ENCODE measurements at regions not wholly inside any gene's neighbourhood (a gene's known extent, or its start where the extent isn't known, plus 50 kb on each side); places are given as distances from the start of the nearest gene placed in this dataset.

- no peak for DNase-seq (ENCODE audit: low read depth in 4 of 4, low spot score in 2 of 4)
These were observed 150.1 kb downstream of the PPP1R2C start for GRCh38 chrX:42627891-42628290.

GRCh38 chrX:42624524-42624923 lies 153.4 kb downstream of the PPP1R2C start:
- no peak for DNase-seq (ENCODE audit: low read depth in 4 of 4, low spot score in 2 of 4)

GRCh38 chrX:42619068-42619467 lies 158.9 kb downstream of the PPP1R2C start:
- no peak for DNase-seq (ENCODE audit: low read depth in 4 of 4, low spot score in 2 of 4)

- DNase-seq (ENCODE audit: low read depth in 4 of 4, low spot score in 2 of 4), result no peak
These were observed 161.0 kb downstream of the PPP1R2C start for GRCh38 chrX:42616981-42617380.

GRCh38 chrX:42615161-42615563 lies 162.8 kb downstream of the PPP1R2C start:
- DNase-seq (ENCODE audit: low read depth in 4 of 4, low spot score in 2 of 4), result no peak

GRCh38 chrX:42606591-42606990 lies 171.4 kb downstream of the PPP1R2C start:
- no peak for DNase-seq (ENCODE audit: low read depth in 4 of 4, low spot score in 2 of 4)

- DNase-seq (ENCODE audit: low read depth in 4 of 4, low spot score in 2 of 4), result no peak
These were observed 173.7 kb downstream of the PPP1R2C start for GRCh38 chrX:42604302-42604701.

- no peak for DNase-seq (ENCODE audit: low read depth in 4 of 4, low spot score in 2 of 4)
These were observed 174.9 kb downstream of the PPP1R2C start for GRCh38 chrX:42603016-42603415.

- DNase-seq (ENCODE audit: low read depth in 4 of 4, low spot score in 2 of 4), result no peak
These were observed 175.4 kb downstream of the PPP1R2C start for GRCh38 chrX:42602566-42602965.

GRCh38 chrX:42602136-42602535 lies 175.8 kb downstream of the PPP1R2C start:
- DNase-seq (ENCODE audit: low read depth in 4 of 4, low spot score in 2 of 4), result no peak

- DNase-seq (ENCODE audit: low read depth in 4 of 4, low spot score in 2 of 4), result no peak
These were observed 180.5 kb downstream of the PPP1R2C start for GRCh38 chrX:42597481-42597880.

GRCh38 chrX:42585842-42586621 lies 191.9 kb downstream of the PPP1R2C start:
- no peak for DNase-seq (ENCODE audit: low read depth in 4 of 4, low spot score in 2 of 4)

GRCh38 chrX:42577936-42578470 lies 200.0 kb downstream of the PPP1R2C start:
- DNase-seq (ENCODE audit: low read depth in 4 of 4, low spot score in 2 of 4), result no peak

GRCh38 chrX:42567268-42567667 lies 210.7 kb downstream of the PPP1R2C start:
- no peak for DNase-seq (ENCODE audit: low read depth in 4 of 4, low spot score in 2 of 4)

- no peak for DNase-seq (ENCODE audit: low read depth in 4 of 4, low spot score in 2 of 4)
These were observed 212.2 kb downstream of the PPP1R2C start for GRCh38 chrX:42565739-42566138.

- no peak for DNase-seq (ENCODE audit: low read depth in 4 of 4, low spot score in 2 of 4)
These were observed 231.2 kb downstream of the PPP1R2C start for GRCh38 chrX:42546800-42547199.

- no peak for DNase-seq (ENCODE audit: low read depth in 4 of 4, low spot score in 2 of 4)
These were observed 233.1 kb downstream of the PPP1R2C start for GRCh38 chrX:42544883-42545282.

- no peak for DNase-seq (ENCODE audit: low read depth in 4 of 4, low spot score in 2 of 4)
These were observed 236.4 kb downstream of the PPP1R2C start for GRCh38 chrX:42541554-42541953.

GRCh38 chrX:42540146-42540545 lies 237.8 kb downstream of the PPP1R2C start:
- DNase-seq (ENCODE audit: low read depth in 4 of 4, low spot score in 2 of 4), result no peak

- no peak for DNase-seq (ENCODE audit: low read depth in 4 of 4, low spot score in 2 of 4)
These were observed 239.6 kb downstream of the PPP1R2C start for GRCh38 chrX:42538405-42538804.

GRCh38 chrX:42536286-42536685 lies 241.7 kb downstream of the PPP1R2C start:
- DNase-seq (ENCODE audit: low read depth in 4 of 4, low spot score in 2 of 4), result no peak

GRCh38 chrX:42535233-42535632 lies 242.7 kb downstream of the PPP1R2C start:
- no peak for DNase-seq (ENCODE audit: low read depth in 4 of 4, low spot score in 2 of 4)

- no peak for DNase-seq (ENCODE audit: low read depth in 4 of 4, low spot score in 2 of 4)
These were observed 244.2 kb downstream of the PPP1R2C start for GRCh38 chrX:42533761-42534160.

Data from left renal cortex interstitium (tissue), 4 donors.